GM19240 (cell line): ENCODE measurements at regions not wholly inside any gene's neighbourhood (a gene's known extent, or its start where the extent isn't known, plus 50 kb on each side); places are given as distances from the start of the nearest gene placed in this dataset.
"Not testable (repeated sequence)": the region's sequence is repeated elsewhere in the genome, so short reads cannot be mapped to it uniquely, and the experiment has no call there.

ENCODE experiments used
- DNase-seq: peaks from one replicate; pipeline ENCODE4 v3.0.0; 2011; ENCODE audit warnings: low spot score; ENCODE audit not compliant: insufficient read length

- DNase-seq, result no peak
These were observed 115.2 kb upstream of the MDFIC start for GRCh38 chr7:114806590-114807162.

GRCh38 chr7:114812570-114812969, 109.3 kb upstream of the MDFIC start:
- DNase-seq, result no peak

- DNase-seq, result no peak
These were observed 108.3 kb upstream of the MDFIC start for GRCh38 chr7:114813624-114814023.

GRCh38 chr7:114817036-114817435, 104.9 kb upstream of the MDFIC start:
- not testable (repeated sequence) for DNase-seq

- no peak for DNase-seq
These were observed 103.4 kb upstream of the MDFIC start for GRCh38 chr7:114818501-114818900.

GRCh38 chr7:114819616-114820362, 102.1 kb upstream of the MDFIC start:
- DNase-seq, result no peak

- no peak for DNase-seq
These were observed 100.6 kb upstream of the MDFIC start for GRCh38 chr7:114821030-114821900.

GRCh38 chr7:114822131-114822530, 99.8 kb upstream of the MDFIC start:
- no peak for DNase-seq

- DNase-seq, result no peak
These were observed 99.0 kb upstream of the MDFIC start for GRCh38 chr7:114822844-114823243.

GRCh38 chr7:114823290-114823689, 98.6 kb upstream of the MDFIC start:
- DNase-seq, result no peak

- DNase-seq, result no peak
These were observed 96.4 kb upstream of the MDFIC start for GRCh38 chr7:114825423-114825951.

- DNase-seq, result no peak
These were observed 90.9 kb upstream of the MDFIC start for GRCh38 chr7:114830952-114831351.

- DNase-seq, result peak; percentile 1
These were observed 88.8 kb upstream of the MDFIC start for GRCh38 chr7:114832906-114833595.

GRCh38 chr7:114835303-114835702, 86.6 kb upstream of the MDFIC start:
- DNase-seq, result no peak

- no peak for DNase-seq
These were observed 86.0 kb upstream of the MDFIC start for GRCh38 chr7:114835861-114836260.

- DNase-seq, result no peak
These were observed 79.3 kb upstream of the MDFIC start for GRCh38 chr7:114842551-114843065.

GRCh38 chr7:114843102-114843501, 78.8 kb upstream of the MDFIC start:
- no peak for DNase-seq

GRCh38 chr7:114851406-114852061, 70.4 kb upstream of the MDFIC start:
- no peak for DNase-seq

- DNase-seq, result no peak
These were observed 69.6 kb upstream of the MDFIC start for GRCh38 chr7:114852293-114852692.

GRCh38 chr7:114853189-114853588, 68.7 kb upstream of the MDFIC start:
- no peak for DNase-seq

- DNase-seq, result no peak
These were observed 67.5 kb upstream of the MDFIC start for GRCh38 chr7:114854369-114854768.
